ENCODE measurements at regions not wholly inside any gene's neighbourhood (a gene's known extent, or its start where the extent isn't known, plus 50 kb on each side); places are given as distances from the start of the nearest gene placed in this dataset.

GRCh38 chr6:41437604-41438003, 102.2 kb downstream of the NCR2 start:
- no peak for TF ChIP-seq MXI1 (IDR thresholded peaks at IDR 0.05; ENCODE audit: low read depth, low read length)
- no peak for TF ChIP-seq CTCF (IDR thresholded peaks at IDR 0.05)
- TF ChIP-seq FOSL2 (IDR thresholded peaks at IDR 0.05; ENCODE audit: borderline replicate concordance, low read depth), result no peak
- TF ChIP-seq ELF1 (IDR thresholded peaks at IDR 0.05), result no peak
- TF ChIP-seq, protein P1, sequence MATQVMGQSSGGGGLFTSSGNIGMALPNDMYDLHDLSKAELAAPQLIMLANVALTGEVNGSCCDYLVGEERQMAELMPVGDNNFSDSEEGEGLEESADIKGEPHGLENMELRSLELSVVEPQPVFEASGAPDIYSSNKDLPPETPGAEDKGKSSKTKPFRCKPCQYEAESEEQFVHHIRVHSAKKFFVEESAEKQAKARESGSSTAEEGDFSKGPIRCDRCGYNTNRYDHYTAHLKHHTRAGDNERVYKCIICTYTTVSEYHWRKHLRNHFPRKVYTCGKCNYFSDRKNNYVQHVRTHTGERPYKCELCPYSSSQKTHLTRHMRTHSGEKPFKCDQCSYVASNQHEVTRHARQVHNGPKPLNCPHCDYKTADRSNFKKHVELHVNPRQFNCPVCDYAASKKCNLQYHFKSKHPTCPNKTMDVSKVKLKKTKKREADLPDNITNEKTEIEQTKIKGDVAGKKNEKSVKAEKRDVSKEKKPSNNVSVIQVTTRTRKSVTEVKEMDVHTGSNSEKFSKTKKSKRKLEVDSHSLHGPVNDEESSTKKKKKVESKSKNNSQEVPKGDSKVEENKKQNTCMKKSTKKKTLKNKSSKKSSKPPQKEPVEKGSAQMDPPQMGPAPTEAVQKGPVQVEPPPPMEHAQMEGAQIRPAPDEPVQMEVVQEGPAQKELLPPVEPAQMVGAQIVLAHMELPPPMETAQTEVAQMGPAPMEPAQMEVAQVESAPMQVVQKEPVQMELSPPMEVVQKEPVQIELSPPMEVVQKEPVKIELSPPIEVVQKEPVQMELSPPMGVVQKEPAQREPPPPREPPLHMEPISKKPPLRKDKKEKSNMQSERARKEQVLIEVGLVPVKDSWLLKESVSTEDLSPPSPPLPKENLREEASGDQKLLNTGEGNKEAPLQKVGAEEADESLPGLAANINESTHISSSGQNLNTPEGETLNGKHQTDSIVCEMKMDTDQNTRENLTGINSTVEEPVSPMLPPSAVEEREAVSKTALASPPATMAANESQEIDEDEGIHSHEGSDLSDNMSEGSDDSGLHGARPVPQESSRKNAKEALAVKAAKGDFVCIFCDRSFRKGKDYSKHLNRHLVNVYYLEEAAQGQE (IDR thresholded peaks at IDR 0.05; ENCODE audit: low read depth, low read length), result no peak
- no peak for TF ChIP-seq TAF1 (IDR thresholded peaks at IDR 0.05; ENCODE audit: borderline replicate concordance, low read depth, low read length)

All from SK-N-SH (cell line).